Heart left ventricle (tissue), 13 donors: ENCODE measurements at regions not wholly inside any gene's neighbourhood (a gene's known extent, or its start where the extent isn't known, plus 50 kb on each side); places are given as distances from the start of the nearest gene placed in this dataset.

Experiments
- POLR2A ChIP-seq, 2 donors: fragments of 450-650 bp; IDR thresholded peaks; one replicate each; pipeline ENCODE4 v1.6.1; 2017; ENCODE audit warnings: antibody characterized with exemption in 2 of 2, mild to moderate bottlenecking in 2 of 2, moderate library complexity in 2 of 2
- TF ChIP-seq, protein P1 (sequence below), 12 donors: fragments of 200-600 bp; sonication (generic) in 4 of 12; IDR thresholded peaks; one replicate each; pipeline versions ENCODE4 v1.5.0 to v1.8.0; 2018 to 2022; ENCODE audit warnings: antibody characterized with exemption in 12 of 12, mild to moderate bottlenecking in 5 of 12
- donor health status: ischemic (EF 13 %, LVEDD 7.1; RV severe dilation, severe dysfunction).
- donor health status: DM: no; HTN: yes; CAD: no.
- donor health status: DM: no; HTN: no; CAD: no.
- donor health status: ischemic (EF 25% LVEDD 6.9; RV normal size, moderate dysfunction).
- donor health status: ischemic (EF 25% LVEDD 5.7; RV mildly dilated, moderate dysfunction).
- donor health status: ischemic (EF 35%, LVEDD 5.7; RV mildly dilated, moderate dysfunction).
- donor health status: nonischemic (EF 11% LVEDD 7.7; RV severe dilation, severe dysfunction).
- donor health status: DM: yes; HTN: yes; CAD: no.
- donor health status: PGD.
- donor health status: ischemic (EF 29% LVEDD 5.4; RV normal size, mild dysfunction).
- donor health status: nonischemic (EF 23%, LVEDD 6.1; RV moderate dilation, normal function).

DNA sequence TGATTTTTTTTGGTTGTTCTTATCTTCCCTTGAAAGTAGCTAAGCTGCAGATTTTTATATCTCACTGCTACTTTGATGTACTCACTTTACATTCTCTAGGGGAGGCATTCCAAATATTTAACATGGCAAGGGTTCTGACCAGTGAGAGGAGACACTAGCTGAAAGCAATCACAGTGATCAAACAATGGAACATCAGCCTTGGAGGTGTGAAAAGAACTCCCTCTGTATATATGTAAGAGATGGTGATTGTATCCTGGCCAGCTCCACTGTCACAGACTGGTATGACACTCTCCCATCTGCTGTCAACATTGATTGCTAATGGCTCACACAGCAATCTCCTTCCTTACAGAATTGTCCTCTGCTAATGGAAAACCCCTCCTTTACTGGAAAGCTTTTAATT, 291.7 kb upstream of the CDH19 start:
- TF ChIP-seq, protein P1, sequence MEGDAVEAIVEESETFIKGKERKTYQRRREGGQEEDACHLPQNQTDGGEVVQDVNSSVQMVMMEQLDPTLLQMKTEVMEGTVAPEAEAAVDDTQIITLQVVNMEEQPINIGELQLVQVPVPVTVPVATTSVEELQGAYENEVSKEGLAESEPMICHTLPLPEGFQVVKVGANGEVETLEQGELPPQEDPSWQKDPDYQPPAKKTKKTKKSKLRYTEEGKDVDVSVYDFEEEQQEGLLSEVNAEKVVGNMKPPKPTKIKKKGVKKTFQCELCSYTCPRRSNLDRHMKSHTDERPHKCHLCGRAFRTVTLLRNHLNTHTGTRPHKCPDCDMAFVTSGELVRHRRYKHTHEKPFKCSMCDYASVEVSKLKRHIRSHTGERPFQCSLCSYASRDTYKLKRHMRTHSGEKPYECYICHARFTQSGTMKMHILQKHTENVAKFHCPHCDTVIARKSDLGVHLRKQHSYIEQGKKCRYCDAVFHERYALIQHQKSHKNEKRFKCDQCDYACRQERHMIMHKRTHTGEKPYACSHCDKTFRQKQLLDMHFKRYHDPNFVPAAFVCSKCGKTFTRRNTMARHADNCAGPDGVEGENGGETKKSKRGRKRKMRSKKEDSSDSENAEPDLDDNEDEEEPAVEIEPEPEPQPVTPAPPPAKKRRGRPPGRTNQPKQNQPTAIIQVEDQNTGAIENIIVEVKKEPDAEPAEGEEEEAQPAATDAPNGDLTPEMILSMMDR (IDR thresholded peaks at IDR 0.05) = no peak
- TF ChIP-seq POLR2A (IDR thresholded peaks at IDR 0.05) = no peak
